WTC11 (cell line): ENCODE measurements at regions not wholly inside any gene's neighbourhood (a gene's known extent, or its start where the extent isn't known, plus 50 kb on each side); places are given as distances from the start of the nearest gene placed in this dataset.

Experiments used
- ATAC-seq: fragments of 200-7000 bp; cut with Tn5 transposase; 2 replicates; pipeline ENCODE4 v1.10.0; 2021; ENCODE audit warnings: mild to moderate bottlenecking, moderate library complexity
- CTCF ChIA-PET: fragments of 300-600 bp; sonication (Branson Sonifier 250); formaldehyde crosslinking; loops from one replicate; lab custom pipeline; 2021; ENCODE audit warnings: antibody characterized with exemption; lab: Charles Lee
- POLR2A ChIA-PET: fragments of 350-600 bp; sonication (Branson Sonifier 250); formaldehyde crosslinking; loops from one replicate; lab custom pipeline; 2021; ENCODE audit warnings: antibody characterized with exemption; lab: Charles Lee
- DNase-seq: peaks from one replicate; pipeline ENCODE4 v3.0.0; 2021; ENCODE audit warnings: low spot score
- H3K27ac Mint-ChIP-seq: 2 replicates; pipeline ENCODE4 v1.8.0; 2021; ENCODE audit warnings: mixed read lengths
- H3K27me3 Mint-ChIP-seq: 2 replicates; pipeline ENCODE4 v1.8.0; 2021; ENCODE audit warnings: low read depth, mild to moderate bottlenecking, moderate library complexity, mixed read lengths
- H3K36me3 Mint-ChIP-seq: 2 replicates; pipeline ENCODE4 v1.8.0; 2021; ENCODE audit warnings: mixed read lengths
- H3K4me1 Mint-ChIP-seq: 2 replicates; pipeline ENCODE4 v1.8.0; 2022; ENCODE audit warnings: mixed read lengths
- H3K4me3 Mint-ChIP-seq: 2 replicates; pipeline ENCODE4 v1.8.0; 2021; ENCODE audit warnings: mild to moderate bottlenecking, moderate library complexity, mixed read lengths
- H3K9me3 Mint-ChIP-seq: 2 replicates; pipeline ENCODE4 v1.8.0; 2021; ENCODE audit warnings: mixed read lengths
- ATF2 ChIP-seq: sonication (generic); formaldehyde crosslinking; IDR thresholded peaks from 2 replicates; pipeline ENCODE4 v1.8.1; 2022; ENCODE audit warnings: low read depth, missing genetic modification reagents, borderline replicate concordance
- ELF4 ChIP-seq: sonication (generic); formaldehyde crosslinking; IDR thresholded peaks from 2 replicates; pipeline ENCODE4 v1.8.1; 2022; ENCODE audit warnings: low read depth, mild to moderate bottlenecking, moderate library complexity, missing genetic modification reagents
- ESRRA ChIP-seq: sonication (generic); formaldehyde crosslinking; IDR thresholded peaks from 2 replicates; pipeline ENCODE4 v1.8.1; 2022; ENCODE audit warnings: mild to moderate bottlenecking, missing genetic modification reagents, borderline replicate concordance
- FOXJ3 ChIP-seq: sonication (generic); formaldehyde crosslinking; IDR thresholded peaks from 2 replicates; pipeline ENCODE4 v1.9.0; 2021; ENCODE audit warnings: missing genetic modification reagents, mild to moderate bottlenecking, borderline replicate concordance
- GABPB1 ChIP-seq: sonication (generic); formaldehyde crosslinking; IDR thresholded peaks from 2 replicates; pipeline ENCODE4 v1.8.1; 2023; ENCODE audit warnings: mild to moderate bottlenecking, missing genetic modification reagents
- HMGA2 ChIP-seq: fragments of 250-450 bp; sonication (Bioruptor Pico); IDR thresholded peaks from 2 replicates; pipeline ENCODE4 v1.4.0; 2021; ENCODE audit warnings: mild to moderate bottlenecking, moderate library complexity
- MXD4 ChIP-seq: fragments of 250-450 bp; sonication (Bioruptor Pico); IDR thresholded peaks from 2 replicates; pipeline ENCODE4 v1.8.0; 2021; ENCODE audit warnings: mild to moderate bottlenecking, moderate library complexity, borderline replicate concordance
- NR3C1 ChIP-seq: sonication (generic); formaldehyde crosslinking; conservative IDR thresholded peaks from 2 replicates; pipeline ENCODE4 v1.8.1; 2023; ENCODE audit warnings: low read depth, mild to moderate bottlenecking, missing genetic modification reagents
- OVOL2 ChIP-seq: fragments of 250-450 bp; sonication (Bioruptor Pico); IDR thresholded peaks from 2 replicates; pipeline ENCODE4 v1.9.0; 2021; ENCODE audit warnings: mild to moderate bottlenecking, borderline replicate concordance
- RELA ChIP-seq: sonication (generic); formaldehyde crosslinking; IDR thresholded peaks from 2 replicates; pipeline ENCODE4 v1.8.1; 2022; ENCODE audit warnings: missing genetic modification reagents, mild to moderate bottlenecking, borderline replicate concordance
- RORB ChIP-seq: fragments of 250-450 bp; sonication (Bioruptor Pico); IDR thresholded peaks from 2 replicates; pipeline ENCODE4 v1.9.0; 2021; ENCODE audit warnings: mild to moderate bottlenecking
- SMAD3 ChIP-seq: sonication (generic); formaldehyde crosslinking; IDR thresholded peaks from 2 replicates; pipeline ENCODE4 v1.8.0; 2022; ENCODE audit warnings: missing genetic modification reagents, mild to moderate bottlenecking, borderline replicate concordance
- SMAD4 ChIP-seq: sonication (generic); formaldehyde crosslinking; IDR thresholded peaks from 2 replicates; pipeline ENCODE4 v1.8.0; 2022; ENCODE audit warnings: mild to moderate bottlenecking, missing genetic modification reagents
- SOX15 ChIP-seq: fragments of 250-450 bp; sonication (Bioruptor Pico); IDR thresholded peaks from 2 replicates; pipeline ENCODE4 v1.9.0; 2021; ENCODE audit warnings: mild to moderate bottlenecking
- TCF7 ChIP-seq: sonication (generic); formaldehyde crosslinking; IDR thresholded peaks from 2 replicates; pipeline ENCODE4 v1.8.0; 2022; ENCODE audit warnings: mild to moderate bottlenecking, low read depth, missing genetic modification reagents, moderate library complexity
- TEAD4 ChIP-seq: sonication (generic); formaldehyde crosslinking; IDR thresholded peaks from 2 replicates; pipeline ENCODE4 v1.8.0; 2022; ENCODE audit warnings: mild to moderate bottlenecking, missing genetic modification reagents
- TP53 ChIP-seq: sonication (generic); formaldehyde crosslinking; IDR thresholded peaks from 2 replicates; pipeline ENCODE4 v1.8.1; 2023; ENCODE audit warnings: mild to moderate bottlenecking, missing genetic modification reagents
- USF2 ChIP-seq: sonication (generic); formaldehyde crosslinking; IDR thresholded peaks from 2 replicates; pipeline ENCODE4 v1.8.1; 2023; ENCODE audit warnings: mild to moderate bottlenecking, missing genetic modification reagents, moderate library complexity
- ZNF232 ChIP-seq: sonication (generic); formaldehyde crosslinking; IDR thresholded peaks from 2 replicates; pipeline ENCODE4 v1.8.0; 2022; ENCODE audit warnings: mild to moderate bottlenecking, missing genetic modification reagents
- ZNF317 ChIP-seq: sonication (generic); formaldehyde crosslinking; IDR thresholded peaks from 2 replicates; pipeline ENCODE4 v1.8.1; 2023; ENCODE audit warnings: low read depth, mild to moderate bottlenecking, moderate library complexity, missing genetic modification reagents, borderline replicate concordance
- ZNF416 ChIP-seq: fragments of 250-450 bp; sonication (Bioruptor Pico); IDR thresholded peaks from 2 replicates; pipeline ENCODE4 v1.9.0; 2021; ENCODE audit warnings: mild to moderate bottlenecking, inconsistent platforms
- ZNF425 ChIP-seq: fragments of 250-450 bp; sonication (Bioruptor Pico); conservative IDR thresholded peaks from 2 replicates; pipeline ENCODE4 v1.9.0; 2021; ENCODE audit warnings: mild to moderate bottlenecking
- ZNF532 ChIP-seq: fragments of 250-450 bp; sonication (Bioruptor Pico); IDR thresholded peaks from 2 replicates; pipeline ENCODE4 v1.9.0; 2021; ENCODE audit warnings: mild to moderate bottlenecking, borderline replicate concordance

GRCh38 chr6:166782520-166782919 is 155.5 kb upstream of the RPS6KA2 start (continued):
- TF ChIP-seq TP53: no peak
- TF ChIP-seq FOXJ3 (CRISPR knock-in tag): no peak
- TF ChIP-seq ESRRA (CRISPR knock-in tag): no peak
- no peak for TF ChIP-seq MXD4 (CRISPR knock-in tag)
- no peak for TF ChIP-seq USF2 (CRISPR knock-in tag)
- no peak for TF ChIP-seq OVOL2 (CRISPR knock-in tag)
- no peak for TF ChIP-seq SMAD4 (CRISPR knock-in tag)
- no peak for TF ChIP-seq NR3C1 (CRISPR knock-in tag)
- TF ChIP-seq ATF2 (CRISPR knock-in tag): no peak
- no peak for TF ChIP-seq ZNF425 (CRISPR knock-in tag)
- TF ChIP-seq RORB: no peak
- no peak for TF ChIP-seq RELA (CRISPR knock-in tag)

GRCh38 chr6:166781331-166781730 is 154.3 kb upstream of the RPS6KA2 start:
- Mint-ChIP-seq H3K36me3 (peaks cover 5% of the 10 kb centered on the region), H3K27me3 (no peaks in the 10 kb centered on the region), H3K9me3 (peaks cover 5% of the 10 kb centered on the region; the same call in 1 of the 2 replicates)
- CTCF ChIA-PET: interaction anchor here (0.8 kb wide), 1 partner anchor 9 kb away, joined by 4 read pairs; no protein-coding TSS in a partner anchor
- DNase-seq: no peak
- POLR2A ChIA-PET: no interaction called here
- no peak for ATAC-seq
- TF ChIP-seq ZNF317 (CRISPR knock-in tag): no peak
- no peak for TF ChIP-seq RORB
- no peak for TF ChIP-seq ZNF416 (CRISPR knock-in tag)
- no peak for TF ChIP-seq ZNF232 (CRISPR knock-in tag)
- TF ChIP-seq GABPB1 (CRISPR knock-in tag): no peak
- no peak for TF ChIP-seq SMAD3
- TF ChIP-seq SOX15 (CRISPR knock-in tag): no peak
- TF ChIP-seq ELF4 (CRISPR knock-in tag): no peak
- TF ChIP-seq HMGA2 (CRISPR knock-in tag): no peak
- TF ChIP-seq TEAD4: no peak
- no peak for TF ChIP-seq TCF7 (CRISPR knock-in tag)
- no peak for TF ChIP-seq ZNF532
- TF ChIP-seq, all 79 proteins: peak for 0
- Mint-ChIP-seq H3K27ac (no peak overlapping the region), H3K4me1 (no peaks in the 10 kb centered on the region), H3K4me3 (no peak overlapping the region)
